Ovary (tissue), 7 donors: ENCODE measurements at regions not wholly inside any gene's neighbourhood (a gene's known extent, or its start where the extent isn't known, plus 50 kb on each side); places are given as distances from the start of the nearest gene placed in this dataset.

Experiments used
- DNase-seq, 5 donors: peaks; one replicate each; pipeline ENCODE4 v3.0.0-alpha.2; 2019 to 2020
- H3K27ac ChIP-seq, 2 donors: fragments of 200-600 bp; one replicate each; pipeline versions ENCODE4 v1.5.1 to v1.8.0; 2019 to 2022
- H3K27me3 ChIP-seq: fragments of 200-600 bp; one replicate; pipeline ENCODE4 v1.8.0; 2022
- H3K36me3 ChIP-seq: fragments of 200-600 bp; sonication (generic); one replicate; pipeline ENCODE4 v1.5.1; 2019
- H3K4me1 ChIP-seq: one replicate; pipeline ENCODE4 v1.8.1; 2013; ENCODE audit warnings: mild to moderate bottlenecking, moderate library complexity; ENCODE audit not compliant: insufficient read depth
- H3K4me3 ChIP-seq: fragments of 200-600 bp; sonication (generic); one replicate; pipeline ENCODE4 v1.5.1; 2017
- H3K9me3 ChIP-seq, 2 donors: fragments of 200-600 bp in 1 of 2; sonication (generic) in 1 of 2; one replicate each; pipeline versions ENCODE4 v1.5.1 to v1.8.1; 2013 to 2019; ENCODE audit warnings: mild to moderate bottlenecking in 1 of 2, moderate library complexity in 1 of 2
- CTCF ChIP-seq, 3 donors: fragments of 450-650 bp in 2 of 3; fragments of 200-600 bp in 1 of 3; IDR thresholded peaks; one replicate each; pipeline versions ENCODE4 v1.5.1 to v1.8.0; 2016 to 2022; ENCODE audit warnings: antibody characterized with exemption in 3 of 3, mild to moderate bottlenecking in 1 of 3
- EP300 ChIP-seq: sonication (generic); formaldehyde crosslinking; IDR thresholded peaks from one replicate; pipeline ENCODE4 v1.6.1; 2017; ENCODE audit warnings: antibody characterized with exemption
- POLR2A ChIP-seq: fragments of 450-650 bp; IDR thresholded peaks from one replicate; pipeline ENCODE4 v1.6.1; 2017; ENCODE audit warnings: antibody characterized with exemption, mild to moderate bottlenecking, moderate library complexity
- WGBS, 3 donors: extraction: QIAGEN DNeasy Blood & Tissue Kit in 1 of 3; methylation state at CpG; one replicate each; pipeline versions ENCODE4 v1.1.5 to v1.1.7; 2013 to 2017; 5-methylcytosine and 5-hydroxymethylcytosine counted together
- intact Hi-C, 4 donors: fragments of 100-400 bp; cut with DNase I; formaldehyde crosslinking; loops; one replicate each; pipeline versions ENCODE4 v1.11.0 to v1.15.1; 2022 to 2023
- donor health status: DM: no; HTN: no; CAD: no; lungs with moderate emphysema.
- donor health status: DM: no; HTN: no; CAD: no.
- donor health status: Bipolar disorder and iron deficiency.
- donor health status: DM: no; HTN: no; CAD: no.
- donor health status: DM: yes; HTN: yes; CAD: no.

GRCh38 chr5:87784311-87784710 lies 371.6 kb upstream of the CCNH start:
- Histone ChIP-seq H3K9me3 (no peaks in the 10 kb centered on the region), H3K36me3 (no peaks in the 10 kb centered on the region), H3K27me3 (no peaks in the 10 kb centered on the region), H3K4me1 (no peaks in the 10 kb centered on the region), H3K4me3 (no peak overlapping the region), H3K27ac (no peak overlapping the region)
- DNase-seq = no peak
- 64 to 72% (median 70%) methylated on average over 1 of the region's 1 CpG for WGBS, 3 donors
- no peak for TF ChIP-seq POLR2A
- TF ChIP-seq CTCF (IDR thresholded peaks at IDR 0.05) = no peak
- TF ChIP-seq EP300 = no peak
- intact Hi-C loops = loop anchor here (5.0 to 10.0 kb wide), 3 partner anchors 898 to 908 kb away; no protein-coding TSS in a partner anchor

GRCh38 chr5:87782916-87783315 lies 370.2 kb upstream of the CCNH start:
- 70 to 80% (median 75%) methylated on average over 3 of the region's 3 CpGs for WGBS, 3 donors
- no peak for DNase-seq
- Histone ChIP-seq H3K4me1 (no peaks in the 10 kb centered on the region), H3K36me3 (no peaks in the 10 kb centered on the region), H3K27me3 (no peaks in the 10 kb centered on the region), H3K27ac (no peak overlapping the region), H3K4me3 (no peak overlapping the region), H3K9me3 (no peaks in the 10 kb centered on the region)
- TF ChIP-seq POLR2A (no peak), EP300 (no peak), CTCF (IDR thresholded peaks at IDR 0.05) (no peak)
- intact Hi-C loops = loop anchor here (5.0 to 10.0 kb wide), 3 partner anchors 899 to 909 kb away; no protein-coding TSS in a partner anchor

- no peak overlapping the region for H3K4me3 ChIP-seq
- no peak overlapping the region for H3K27ac ChIP-seq
- 90 to 98% (median 96%) methylated on average over 2 of the region's 2 CpGs for WGBS, 3 donors
- DNase-seq = no peak
- TF ChIP-seq CTCF (IDR thresholded peaks at IDR 0.05) (no peak), EP300 (no peak), POLR2A (no peak)
- H3K4me1 ChIP-seq = no peaks in the 10 kb centered on the region
- no peaks in the 10 kb centered on the region for H3K27me3 ChIP-seq
- no peaks in the 10 kb centered on the region for H3K9me3 ChIP-seq
- no peaks in the 10 kb centered on the region for H3K36me3 ChIP-seq
- intact Hi-C loops = loop anchor here (5.0 to 10.0 kb wide), 3 partner anchors 900 to 910 kb away; no protein-coding TSS in a partner anchor
Measured at GRCh38 chr5:87781976-87782375, 369.2 kb upstream of the CCNH start.

GRCh38 chr5:87780831-87781760 lies 368.4 kb upstream of the CCNH start:
- intact Hi-C loops = loop anchor here (5.0 to 10.0 kb wide), 3 partner anchors 901 to 911 kb away; no protein-coding TSS in a partner anchor
- no peaks in the 10 kb centered on the region for H3K9me3 ChIP-seq
- H3K27ac ChIP-seq = no peak overlapping the region
- no peaks in the 10 kb centered on the region for H3K27me3 ChIP-seq
- H3K36me3 ChIP-seq = no peaks in the 10 kb centered on the region
- no peaks in the 10 kb centered on the region for H3K4me1 ChIP-seq
- TF ChIP-seq EP300 (no peak), CTCF (IDR thresholded peaks at IDR 0.05) (peak; percentile 43 to 65 (median 65))
- 11% methylated on average over 13 of the region's 13 CpGs for WGBS, 3 donors
- DNase-seq = peak; percentile 65 to 78 (median 73)
- no peak overlapping the region for H3K4me3 ChIP-seq
